ENCODE measurements at regions not wholly inside any gene's neighbourhood (a gene's known extent, or its start where the extent isn't known, plus 50 kb on each side); places are given as distances from the start of the nearest gene placed in this dataset.

DNA sequence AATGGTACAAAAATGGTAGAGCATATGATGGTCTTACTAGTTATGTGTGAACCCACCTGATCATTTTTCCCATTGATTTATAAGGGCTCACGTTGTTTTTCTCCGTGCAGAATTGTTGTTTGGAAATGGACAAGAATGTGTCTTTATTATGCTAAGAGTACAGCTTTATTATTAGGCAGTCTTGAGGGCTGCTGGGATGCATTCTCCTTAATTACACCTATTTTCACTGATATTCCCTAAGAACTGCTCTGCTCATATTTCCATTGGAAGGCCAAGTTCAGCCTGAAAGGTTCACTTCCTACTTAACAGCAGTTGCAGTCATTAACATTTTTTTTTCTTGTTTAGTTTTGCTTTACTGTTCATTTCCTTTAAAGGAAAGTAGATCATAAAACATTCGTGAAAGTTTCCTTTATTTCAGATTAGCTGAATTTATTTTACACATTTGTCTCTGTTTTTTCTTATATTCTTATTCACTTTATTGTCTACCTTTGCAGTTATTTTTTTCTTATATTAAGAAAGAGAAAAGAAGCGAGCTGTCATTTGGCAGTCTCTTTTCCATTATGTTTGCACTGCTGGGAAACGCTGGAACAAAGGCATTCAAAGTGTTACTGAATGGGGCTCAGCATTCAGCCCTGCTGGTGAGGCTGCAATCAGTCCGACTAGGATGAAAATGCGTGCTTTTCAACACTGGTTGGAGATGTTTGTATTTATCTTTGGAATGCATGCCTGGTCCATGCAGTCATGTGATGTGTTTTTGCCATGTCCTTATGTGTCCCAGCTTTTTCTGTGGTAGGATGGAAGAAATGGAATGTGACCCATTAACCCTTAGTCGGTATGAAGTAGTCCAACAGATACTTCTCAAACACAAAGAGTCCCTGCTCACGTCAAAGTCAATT is 602.7 kb upstream of the ZNF608 start:
- no peaks in the 10 kb centered on the region for H3K4me1 ChIP-seq (ENCODE audit: control insufficient read depth, insufficient read depth, low read length)
- H3K27me3 ChIP-seq (ENCODE audit: control insufficient read depth in 1 of 2, insufficient read depth in 2 of 2, low read length in 2 of 2) = no peaks in the 10 kb centered on the region
- H3K36me3 ChIP-seq (ENCODE audit: control insufficient read depth in 2 of 2, insufficient read depth in 2 of 2, low read length in 2 of 2) = no peaks in the 10 kb centered on the region
- no peak overlapping the region for H3K27ac ChIP-seq (ENCODE audit: low read length)
- H3K9me3 ChIP-seq (ENCODE audit: control insufficient read depth in 2 of 2, low read length in 2 of 2) = no peaks in the 10 kb centered on the region
- no peak overlapping the region for H3K4me3 ChIP-seq (ENCODE audit: low read length in 2 of 2)
- H3K9ac ChIP-seq (ENCODE audit: low read length in 2 of 2) = no peak overlapping the region

DNA sequence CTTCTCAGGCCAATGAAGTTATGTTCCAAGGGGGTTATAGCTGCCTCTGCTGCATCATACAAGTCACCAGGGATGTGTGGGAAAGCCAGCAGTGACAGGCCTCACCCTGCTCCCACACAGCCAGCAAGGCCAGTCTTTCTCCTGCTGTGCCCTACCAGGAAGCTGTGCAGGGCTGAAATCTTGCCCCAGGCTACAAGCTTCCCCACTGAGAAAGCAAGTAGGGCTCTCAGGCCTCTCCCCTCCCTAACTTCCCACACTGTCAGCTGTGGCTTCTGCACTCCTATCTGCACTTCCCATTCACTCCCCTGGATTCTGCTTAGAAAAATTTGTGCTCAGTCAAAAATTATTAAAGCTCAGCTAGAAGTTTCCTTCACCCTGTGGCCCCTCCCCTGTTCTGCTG is 611.2 kb upstream of the ZNF608 start:
- H3K4me1 ChIP-seq (ENCODE audit: control insufficient read depth, insufficient read depth, low read length) = no peaks in the 10 kb centered on the region
- no peaks in the 10 kb centered on the region for H3K27me3 ChIP-seq (ENCODE audit: control insufficient read depth in 1 of 2, insufficient read depth in 2 of 2, low read length in 2 of 2)
- no peak overlapping the region for H3K4me3 ChIP-seq (ENCODE audit: low read length in 2 of 2)
- H3K36me3 ChIP-seq (ENCODE audit: control insufficient read depth in 2 of 2, insufficient read depth in 2 of 2, low read length in 2 of 2) = no peaks in the 10 kb centered on the region
- no peak overlapping the region for H3K27ac ChIP-seq (ENCODE audit: low read length)
- H3K9ac ChIP-seq (ENCODE audit: low read length in 2 of 2) = no peak overlapping the region
- peaks cover 4 to 12% of the 10 kb centered on the region in 2 donors for H3K9me3 ChIP-seq (ENCODE audit: control insufficient read depth in 2 of 2, low read length in 2 of 2)

GRCh38 chr5:125365747-125366146 is 619.3 kb upstream of the ZNF608 start:
- no peak overlapping the region for H3K27ac ChIP-seq (ENCODE audit: low read length)
- H3K27me3 ChIP-seq (ENCODE audit: control insufficient read depth in 1 of 2, insufficient read depth in 2 of 2, low read length in 2 of 2) = no peaks in the 10 kb centered on the region
- no peak overlapping the region for H3K4me3 ChIP-seq (ENCODE audit: low read length in 2 of 2)
- H3K36me3 ChIP-seq (ENCODE audit: control insufficient read depth in 2 of 2, insufficient read depth in 2 of 2, low read length in 2 of 2) = no peaks in the 10 kb centered on the region
- H3K9ac ChIP-seq (ENCODE audit: low read length in 2 of 2) = no peak overlapping the region
- peaks cover 0 to 2% of the 10 kb centered on the region in 2 donors for H3K9me3 ChIP-seq (ENCODE audit: control insufficient read depth in 2 of 2, low read length in 2 of 2)
- H3K4me1 ChIP-seq (ENCODE audit: control insufficient read depth, insufficient read depth, low read length) = no peaks in the 10 kb centered on the region

- Histone ChIP-seq H3K36me3 (ENCODE audit: control insufficient read depth in 2 of 2, insufficient read depth in 2 of 2, low read length in 2 of 2) (no peaks in the 10 kb centered on the region), H3K4me1 (ENCODE audit: control insufficient read depth, insufficient read depth, low read length) (no peaks in the 10 kb centered on the region), H3K27ac (ENCODE audit: low read length) (no peak overlapping the region), H3K9me3 (ENCODE audit: control insufficient read depth in 2 of 2, low read length in 2 of 2) (peaks cover 0 to 2% of the 10 kb centered on the region in 2 donors), H3K27me3 (ENCODE audit: control insufficient read depth in 1 of 2, insufficient read depth in 2 of 2, low read length in 2 of 2) (no peaks in the 10 kb centered on the region), H3K4me3 (ENCODE audit: low read length in 2 of 2) (no peak overlapping the region), H3K9ac (ENCODE audit: low read length in 2 of 2) (no peak overlapping the region)
Measured at GRCh38 chr5:125367702-125368101, 621.3 kb upstream of the ZNF608 start.

- Histone ChIP-seq H3K36me3 (ENCODE audit: control insufficient read depth in 2 of 2, insufficient read depth in 2 of 2, low read length in 2 of 2) (no peaks in the 10 kb centered on the region), H3K27ac (ENCODE audit: low read length) (no peak overlapping the region), H3K4me1 (ENCODE audit: control insufficient read depth, insufficient read depth, low read length) (no peaks in the 10 kb centered on the region), H3K9me3 (ENCODE audit: control insufficient read depth in 2 of 2, low read length in 2 of 2) (peaks cover 0 to 2% of the 10 kb centered on the region in 2 donors), H3K4me3 (ENCODE audit: low read length in 2 of 2) (no peak overlapping the region), H3K9ac (ENCODE audit: low read length in 2 of 2) (no peak overlapping the region), H3K27me3 (ENCODE audit: control insufficient read depth in 1 of 2, insufficient read depth in 2 of 2, low read length in 2 of 2) (no peaks in the 10 kb centered on the region)
Measured at GRCh38 chr5:125370461-125371205, 624.2 kb upstream of the ZNF608 start.

DNA sequence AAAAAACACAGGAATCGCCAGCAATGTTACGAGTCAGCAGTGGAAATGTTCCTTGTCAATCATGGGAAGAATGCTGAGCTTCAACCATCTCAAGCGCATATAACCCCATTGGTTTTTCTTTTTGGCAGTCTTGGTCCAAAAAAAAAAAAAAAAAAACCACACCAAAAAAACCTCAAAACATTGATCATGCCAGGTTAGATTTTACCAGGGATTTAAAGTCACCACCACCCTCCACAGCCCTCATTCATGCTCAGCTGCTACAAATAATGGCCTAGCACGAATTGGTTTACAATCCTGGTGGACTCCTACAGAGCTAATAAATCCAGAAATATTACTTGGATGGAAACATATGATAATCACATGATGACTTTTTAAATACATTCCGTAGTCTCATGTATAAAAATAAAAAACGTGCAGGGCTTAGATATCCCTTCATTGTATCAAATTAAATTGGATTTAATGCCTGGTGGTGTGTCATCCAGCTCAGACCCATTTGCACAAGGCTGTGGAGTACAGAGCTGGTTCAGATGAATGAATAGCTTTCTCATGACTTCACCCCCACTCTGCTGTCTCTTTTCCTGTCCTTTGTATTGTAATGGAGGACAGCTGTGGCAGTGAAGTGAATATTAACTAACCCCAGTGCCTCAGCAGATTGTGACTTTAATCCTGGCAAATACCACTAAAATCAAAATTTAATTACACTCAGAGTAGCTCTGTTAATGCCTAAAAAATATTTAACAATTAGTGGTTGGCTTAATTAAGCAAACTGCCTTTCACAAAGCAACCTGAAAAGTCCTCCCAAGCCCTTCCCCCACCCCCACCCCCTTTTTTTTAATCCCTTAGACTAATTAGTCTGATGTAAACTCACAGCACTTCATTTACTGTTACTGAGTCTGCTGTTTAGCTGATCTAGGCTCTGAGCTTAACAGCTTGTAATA is 626.5 kb upstream of the ZNF608 start:
- Histone ChIP-seq H3K4me3 (ENCODE audit: low read length in 2 of 2) (no peak overlapping the region), H3K9me3 (ENCODE audit: control insufficient read depth in 2 of 2, low read length in 2 of 2) (peaks cover 0 to 2% of the 10 kb centered on the region in 2 donors), H3K9ac (ENCODE audit: low read length in 2 of 2) (no peak overlapping the region), H3K27ac (ENCODE audit: low read length) (no peak overlapping the region), H3K4me1 (ENCODE audit: control insufficient read depth, insufficient read depth, low read length) (no peaks in the 10 kb centered on the region), H3K27me3 (ENCODE audit: control insufficient read depth in 1 of 2, insufficient read depth in 2 of 2, low read length in 2 of 2) (no peaks in the 10 kb centered on the region), H3K36me3 (ENCODE audit: control insufficient read depth in 2 of 2, insufficient read depth in 2 of 2, low read length in 2 of 2) (no peaks in the 10 kb centered on the region)

DNA sequence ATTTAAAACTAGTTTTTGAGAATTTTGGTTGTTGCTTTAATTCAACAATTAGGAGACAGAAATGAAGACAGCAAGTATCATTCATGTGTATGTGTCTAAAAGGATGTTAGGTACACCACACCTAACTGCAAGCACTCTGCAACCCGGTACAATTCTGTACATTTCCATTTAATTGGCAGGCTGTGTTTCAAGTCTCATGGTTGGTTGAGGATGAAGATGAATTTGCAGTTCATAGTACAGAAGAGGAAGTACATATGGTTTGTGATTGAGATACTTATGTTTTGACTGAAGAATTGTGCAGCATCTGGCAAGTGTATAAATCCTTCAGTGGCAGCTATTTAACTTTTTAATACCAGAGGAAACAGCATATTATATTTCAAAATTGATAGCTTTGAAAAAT is 628.7 kb upstream of the ZNF608 start:
- Histone ChIP-seq H3K4me3 (ENCODE audit: low read length in 2 of 2) (no peak overlapping the region), H3K9ac (ENCODE audit: low read length in 2 of 2) (no peak overlapping the region), H3K4me1 (ENCODE audit: control insufficient read depth, insufficient read depth, low read length) (no peaks in the 10 kb centered on the region)

GRCh38 chr5:125376059-125376641 is 629.7 kb upstream of the ZNF608 start:
- H3K9ac ChIP-seq (ENCODE audit: low read length in 2 of 2) = no peak overlapping the region
- no peaks in the 10 kb centered on the region for H3K36me3 ChIP-seq (ENCODE audit: control insufficient read depth in 2 of 2, insufficient read depth in 2 of 2, low read length in 2 of 2)
- H3K4me1 ChIP-seq (ENCODE audit: control insufficient read depth, insufficient read depth, low read length) = no peaks in the 10 kb centered on the region
- H3K4me3 ChIP-seq (ENCODE audit: low read length in 2 of 2) = no peak overlapping the region
- no peaks in the 10 kb centered on the region for H3K9me3 ChIP-seq (ENCODE audit: control insufficient read depth in 2 of 2, low read length in 2 of 2)
- no peaks in the 10 kb centered on the region for H3K27me3 ChIP-seq (ENCODE audit: control insufficient read depth in 1 of 2, insufficient read depth in 2 of 2, low read length in 2 of 2)
- no peak overlapping the region for H3K27ac ChIP-seq (ENCODE audit: low read length)

More for the DNA sequence above, 628.7 kb upstream of the ZNF608 start:
- Histone ChIP-seq H3K36me3 (ENCODE audit: control insufficient read depth in 2 of 2, insufficient read depth in 2 of 2, low read length in 2 of 2) (no peaks in the 10 kb centered on the region), H3K27ac (ENCODE audit: low read length) (no peak overlapping the region), H3K9me3 (ENCODE audit: control insufficient read depth in 2 of 2, low read length in 2 of 2) (no peaks in the 10 kb centered on the region), H3K27me3 (ENCODE audit: control insufficient read depth in 1 of 2, insufficient read depth in 2 of 2, low read length in 2 of 2) (no peaks in the 10 kb centered on the region)

GRCh38 chr5:125377141-125377540 is 630.7 kb upstream of the ZNF608 start:
- H3K4me1 ChIP-seq (ENCODE audit: control insufficient read depth, insufficient read depth, low read length) = no peaks in the 10 kb centered on the region
- no peak overlapping the region for H3K9ac ChIP-seq (ENCODE audit: low read length in 2 of 2)
- H3K27ac ChIP-seq (ENCODE audit: low read length) = no peak overlapping the region

GRCh38 chr5:125381290-125381689 is 634.9 kb upstream of the ZNF608 start:
- Histone ChIP-seq H3K9ac (ENCODE audit: low read length in 2 of 2) (no peak overlapping the region), H3K27ac (ENCODE audit: low read length) (no peak overlapping the region), H3K4me3 (ENCODE audit: low read length in 2 of 2) (no peak overlapping the region), H3K27me3 (ENCODE audit: control insufficient read depth in 1 of 2, insufficient read depth in 2 of 2, low read length in 2 of 2) (no peaks in the 10 kb centered on the region), H3K4me1 (ENCODE audit: control insufficient read depth, insufficient read depth, low read length) (no peaks in the 10 kb centered on the region), H3K36me3 (ENCODE audit: control insufficient read depth in 2 of 2, insufficient read depth in 2 of 2, low read length in 2 of 2) (no peaks in the 10 kb centered on the region), H3K9me3 (ENCODE audit: control insufficient read depth in 2 of 2, low read length in 2 of 2) (no peaks in the 10 kb centered on the region)

More at GRCh38 chr5:125377141-125377540, 630.7 kb upstream of the ZNF608 start:
- Histone ChIP-seq H3K4me3 (ENCODE audit: low read length in 2 of 2) (no peak overlapping the region), H3K9me3 (ENCODE audit: control insufficient read depth in 2 of 2, low read length in 2 of 2) (no peaks in the 10 kb centered on the region), H3K27me3 (ENCODE audit: control insufficient read depth in 1 of 2, insufficient read depth in 2 of 2, low read length in 2 of 2) (no peaks in the 10 kb centered on the region), H3K36me3 (ENCODE audit: control insufficient read depth in 2 of 2, insufficient read depth in 2 of 2, low read length in 2 of 2) (no peaks in the 10 kb centered on the region)

Data from stomach smooth muscle (tissue), 2 donors.